GM12892 (cell line): ENCODE measurements at regions not wholly inside any gene's neighbourhood (a gene's known extent, or its start where the extent isn't known, plus 50 kb on each side); places are given as distances from the start of the nearest gene placed in this dataset.

Experiments
- POLR2A ChIP-seq: IDR thresholded peaks from 2 replicates; pipeline ENCODE4 v1.6.1; 2011; ENCODE audit warnings: low read depth, low read length, control low read depth
- TAF1 ChIP-seq: IDR thresholded peaks from 2 replicates; pipeline ENCODE4 v1.6.1; 2011; ENCODE audit warnings: low read depth, mild to moderate bottlenecking, control low read depth, low read length, borderline replicate concordance

DNA sequence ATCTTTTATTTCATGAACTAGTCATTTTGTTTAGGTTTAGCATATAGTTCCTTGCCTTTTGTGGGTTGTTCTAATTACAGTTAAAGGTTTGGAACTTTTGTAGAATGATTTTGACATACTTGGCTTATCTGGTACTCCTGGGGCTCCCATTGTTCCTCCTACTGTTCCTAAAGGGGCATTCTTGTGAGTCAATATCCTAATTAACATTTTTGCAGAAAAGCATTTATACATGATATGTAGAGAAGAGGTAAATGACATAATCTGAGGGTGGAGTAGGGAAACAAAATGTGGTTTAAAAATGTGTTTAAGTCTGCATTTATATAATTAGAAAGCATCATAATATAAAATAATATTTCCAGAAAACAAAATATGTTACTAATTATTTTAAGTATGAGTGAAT lies 529.2 kb downstream of the FAT4 start:
- TF ChIP-seq TAF1 (no peak), POLR2A (no peak)
